ENCODE measurements at regions not wholly inside any gene's neighbourhood (a gene's known extent, or its start where the extent isn't known, plus 50 kb on each side); places are given as distances from the start of the nearest gene placed in this dataset.

DNA sequence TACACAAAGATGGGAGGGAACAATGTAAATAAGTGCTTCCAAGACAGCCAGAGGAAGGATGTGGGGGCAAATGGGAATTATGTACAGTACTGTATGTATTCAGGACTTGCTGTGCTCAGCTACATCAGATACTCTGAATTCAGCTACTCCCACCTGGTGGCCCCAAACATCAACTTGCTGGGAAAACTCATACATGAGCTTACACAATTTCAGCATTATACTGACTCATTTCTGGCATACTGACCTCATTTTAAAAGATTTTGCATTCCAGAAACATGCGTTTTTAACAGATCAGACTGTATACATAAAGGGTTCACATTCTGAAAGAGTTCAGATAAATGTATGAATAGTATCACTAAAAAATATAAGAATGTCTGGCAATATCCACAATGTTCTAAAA lies 59.7 kb downstream of the GPX5 start:
- ChIA-PET CTCF (no interaction called here), POLR2A (no interaction called here)

GRCh38 chr6:28586324-28586723 lies 60.6 kb downstream of the GPX5 start:
- ChIA-PET CTCF (no interaction called here), POLR2A (no interaction called here)

- ChIA-PET POLR2A (interaction anchor here (0.6 kb wide), 1 partner anchor 483 kb away, joined by 3 read pairs; no protein-coding TSS in a partner anchor), CTCF (no interaction called here)
These were observed 61.5 kb downstream of the GPX5 start for GRCh38 chr6:28586962-28587745.

GRCh38 chr6:28587746-28588075 lies 62.0 kb downstream of the GPX5 start:
- POLR2A ChIA-PET: no interaction called here
- CTCF ChIA-PET: no interaction called here

GRCh38 chr6:28588666-28589065 lies 63.0 kb downstream of the GPX5 start:
- CTCF ChIA-PET: no interaction called here
- POLR2A ChIA-PET: no interaction called here

DNA sequence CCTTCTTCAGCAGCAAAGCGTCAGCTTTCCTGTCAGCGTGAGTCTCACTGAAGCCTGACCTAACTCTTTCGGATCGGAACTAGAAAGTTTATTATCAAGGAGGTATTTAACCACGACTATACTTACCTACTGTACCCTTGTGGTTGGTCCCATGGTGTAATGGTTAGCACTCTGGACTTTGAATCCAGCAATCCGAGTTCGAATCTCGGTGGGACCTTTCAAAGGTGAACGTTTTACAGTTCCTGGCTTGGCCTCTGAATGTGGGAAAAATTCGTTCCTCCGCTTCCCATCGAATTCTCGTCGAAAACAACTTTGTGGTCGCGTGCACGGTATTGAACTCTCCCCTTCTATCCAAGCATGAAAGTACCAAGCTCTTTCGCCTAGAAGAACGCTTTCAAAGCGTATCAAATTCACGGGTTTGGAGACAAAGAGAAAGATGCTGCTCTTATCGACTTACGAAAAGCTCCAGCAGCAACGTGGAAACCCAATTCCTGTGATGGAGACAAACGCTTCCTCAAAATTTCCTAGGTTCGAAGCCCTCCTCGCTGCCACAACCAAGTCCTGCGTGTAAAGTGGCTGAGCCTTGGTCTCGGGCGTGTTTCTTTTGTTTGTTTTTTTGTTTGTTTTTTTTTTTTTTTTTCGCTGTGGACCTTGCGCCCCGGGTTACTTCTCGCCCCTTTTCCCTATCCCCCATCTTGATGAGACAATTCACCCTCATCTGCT lies 63.7 kb downstream of the GPX5 start:
- POLR2A ChIA-PET: no interaction called here
- CTCF ChIA-PET: interaction anchor here (0.7 to 0.8 kb wide), 2 partner anchors 10 to 20 kb away, joined by 3 to 4 read pairs; no protein-coding TSS in a partner anchor

DNA sequence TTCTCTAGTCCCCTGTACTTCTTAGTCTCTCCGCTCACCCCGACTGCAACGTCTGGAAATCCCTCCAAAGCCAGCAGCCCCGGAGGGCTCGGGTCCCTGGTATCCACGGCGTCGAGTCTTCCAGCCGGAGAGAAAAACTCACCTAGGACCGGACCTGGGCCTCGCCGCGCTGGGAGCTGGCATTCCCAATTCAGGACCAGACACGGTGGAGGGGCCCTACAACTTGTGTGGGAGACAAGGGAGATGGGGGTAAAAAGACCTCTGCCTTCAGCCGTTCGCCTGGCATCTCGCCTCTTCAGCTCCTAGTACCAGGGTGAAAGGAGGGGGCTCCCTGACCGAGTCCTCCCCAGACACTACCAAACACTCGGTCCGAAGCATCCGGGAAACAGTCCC lies 64.3 kb downstream of the GPX5 start:
- ChIA-PET CTCF (no interaction called here), POLR2A (no interaction called here)

- CTCF ChIA-PET: interaction anchor here (1.3 kb wide), 1 partner anchor 9 kb away, joined by 3 read pairs; no protein-coding TSS in a partner anchor
These were observed 71.6 kb downstream of the GPX5 start for GRCh38 chr6:28597217-28597835.

DNA sequence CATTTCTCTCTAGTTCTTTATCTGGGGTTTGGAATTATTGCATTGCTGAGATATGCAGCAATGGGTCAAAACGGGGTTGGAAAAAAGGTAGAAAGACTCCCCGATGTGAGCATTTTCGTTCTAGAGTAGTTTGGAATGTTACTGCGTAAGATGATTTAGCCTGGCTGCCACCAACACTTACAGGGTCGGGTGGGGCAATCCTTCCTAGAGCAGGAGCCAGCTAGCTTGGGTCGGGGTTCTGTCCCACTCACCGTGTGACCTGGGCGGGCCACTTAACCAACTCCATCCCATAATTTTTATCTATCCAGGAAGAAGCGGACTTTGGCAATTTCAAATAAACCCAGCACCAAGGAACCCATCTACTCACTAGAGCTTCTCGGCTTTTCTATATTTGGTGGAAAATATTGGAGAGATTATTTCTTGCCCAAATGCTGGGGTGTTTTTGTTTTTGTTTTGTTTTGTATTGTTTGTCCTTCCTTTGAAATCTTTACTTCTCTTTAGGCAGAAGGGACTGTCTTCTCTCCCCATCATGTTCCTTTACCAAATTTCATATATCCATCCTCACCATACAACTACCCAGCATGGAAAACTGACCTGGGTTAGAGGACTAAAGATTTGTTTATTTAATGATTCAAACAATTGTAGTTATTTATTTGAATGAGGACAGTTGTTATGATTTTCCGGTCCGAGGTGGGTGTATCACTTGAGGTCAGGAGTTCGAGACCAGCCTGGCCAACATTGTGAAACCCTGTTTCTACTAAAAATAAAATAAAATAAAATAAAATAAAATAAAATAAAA lies 72.4 kb downstream of the GPX5 start:
- POLR2A ChIA-PET: interaction anchor here (0.6 kb wide), 1 partner anchor 261 kb away, joined by 7 read pairs; no protein-coding TSS in a partner anchor
- CTCF ChIA-PET: no interaction called here

More at GRCh38 chr6:28597217-28597835, 71.6 kb downstream of the GPX5 start:
- POLR2A ChIA-PET: no interaction called here

DNA sequence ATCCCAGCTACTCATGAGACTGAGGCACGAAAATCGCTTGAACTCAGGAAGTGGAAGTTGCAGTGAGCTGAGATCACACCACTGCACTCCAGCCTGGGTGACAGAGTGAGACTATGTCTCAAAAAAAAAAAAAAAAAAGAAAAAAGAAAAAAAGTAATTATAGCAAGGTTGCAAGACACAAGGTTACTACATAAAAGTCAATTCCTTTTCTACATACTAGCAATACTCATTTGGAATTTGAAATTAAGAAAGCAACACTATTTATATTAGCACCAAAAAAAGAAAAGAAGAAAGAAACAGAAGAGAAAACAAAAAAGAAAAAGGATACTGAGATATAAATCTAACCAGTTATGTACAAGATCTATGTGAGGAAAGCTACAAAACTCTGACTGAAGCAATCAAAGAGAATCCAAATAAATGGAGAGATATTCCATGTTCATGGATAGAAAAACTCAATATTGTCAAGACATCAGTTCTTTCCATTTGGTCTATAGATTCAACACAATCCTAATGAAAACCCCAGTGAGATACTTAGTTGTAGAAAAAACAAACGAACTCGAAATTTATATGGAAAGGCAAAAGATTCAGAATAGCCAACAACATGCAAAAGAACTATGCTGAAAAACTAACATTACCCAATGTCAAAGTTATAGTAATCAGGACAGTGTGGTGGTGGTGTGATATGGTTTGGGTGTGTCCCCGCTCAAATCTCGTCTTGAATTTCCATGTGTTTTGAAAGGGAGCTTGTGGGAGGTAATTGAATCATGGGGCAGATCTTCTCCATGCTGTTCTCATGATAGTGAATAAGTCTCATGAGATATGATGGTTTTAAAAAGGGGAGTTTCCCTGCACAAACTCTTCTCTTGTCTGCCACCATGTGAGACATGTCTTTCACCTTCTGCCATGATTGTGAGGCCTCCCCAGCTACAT lies 73.3 kb downstream of the GPX5 start:
- CTCF ChIA-PET: no interaction called here
- POLR2A ChIA-PET: interaction anchor here (0.6 kb wide), 1 partner anchor 262 kb away, joined by 7 read pairs; no protein-coding TSS in a partner anchor

DNA sequence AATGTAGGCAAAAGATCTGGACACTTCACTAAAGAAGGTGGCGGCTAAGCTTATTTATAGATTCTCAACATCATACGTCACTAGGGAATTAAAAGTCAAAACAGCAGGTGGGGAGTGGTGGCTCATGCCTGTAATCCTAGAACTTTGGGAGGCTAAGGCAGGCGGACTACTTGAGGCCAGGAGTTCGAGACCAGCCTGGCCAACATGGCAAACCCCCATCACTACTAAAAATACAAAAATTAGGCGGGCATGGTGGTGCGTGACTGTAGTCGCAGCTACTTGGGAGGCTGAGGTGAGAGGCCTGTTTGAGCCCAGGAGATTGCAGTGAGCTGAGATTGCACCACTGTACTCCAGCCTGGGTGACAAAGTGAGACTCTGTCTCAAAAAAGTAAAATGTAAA lies 74.6 kb downstream of the GPX5 start:
- ChIA-PET CTCF (no interaction called here), POLR2A (no interaction called here)

DNA sequence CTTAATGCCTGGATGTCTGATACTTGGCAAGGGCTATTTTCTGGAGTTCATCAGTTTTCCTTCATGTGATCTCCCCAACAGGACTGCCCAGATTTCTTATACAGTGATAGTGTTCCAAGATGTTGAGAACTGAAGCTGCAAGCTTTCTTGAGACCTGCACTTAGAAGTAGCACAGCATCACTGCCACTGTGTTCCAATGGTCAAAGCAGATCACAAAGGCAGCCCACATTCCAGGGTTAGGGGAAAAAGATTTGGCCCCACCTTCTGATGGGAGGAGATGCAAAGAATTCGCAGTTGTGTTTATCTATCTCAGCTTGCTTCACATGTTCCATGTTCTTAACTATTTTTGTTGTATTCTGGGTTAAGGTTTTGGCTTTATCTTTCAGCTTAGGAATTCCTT lies 78.2 kb downstream of the GPX5 start:
- ChIA-PET CTCF (no interaction called here), POLR2A (no interaction called here)

GRCh38 chr6:28606424-28607391 lies 81.0 kb downstream of the GPX5 start:
- ChIA-PET POLR2A (no interaction called here), CTCF (interaction anchor here (0.6 to 1.0 kb wide), 3 partner anchors 10 to 920 kb away, joined by 3 to 5 read pairs (median 3); no protein-coding TSS in a partner anchor)

DNA sequence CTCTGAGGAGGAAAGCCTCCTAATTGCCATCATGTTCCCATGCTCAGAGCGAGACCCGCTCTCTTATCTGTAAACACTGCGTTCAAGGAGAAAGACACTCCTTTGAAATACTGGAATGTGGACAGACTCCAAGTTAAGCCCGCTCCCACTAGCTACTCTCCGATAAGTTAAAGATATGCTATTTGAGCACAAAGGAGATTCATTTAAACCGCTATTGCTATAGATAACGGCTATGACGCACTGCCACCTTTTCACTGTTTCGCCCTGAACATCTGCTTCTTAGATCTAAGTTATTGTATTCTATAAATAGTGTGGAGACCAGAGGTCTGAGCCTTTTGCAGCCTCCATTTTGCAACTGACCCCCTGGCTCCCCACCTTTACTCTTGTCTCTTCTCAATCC lies 82.3 kb downstream of the GPX5 start:
- ChIA-PET POLR2A (no interaction called here), CTCF (no interaction called here)

- CTCF ChIA-PET: interaction anchor here (1.0 kb wide), 1 partner anchor 20 kb away, joined by 4 read pairs; no protein-coding TSS in a partner anchor
- POLR2A ChIA-PET: no interaction called here
These were observed 84.0 kb downstream of the GPX5 start for GRCh38 chr6:28609672-28610071.

GRCh38 chr6:28615616-28615954 lies 89.9 kb downstream of the GPX5 start:
- CTCF ChIA-PET: no interaction called here
- POLR2A ChIA-PET: no interaction called here

DNA sequence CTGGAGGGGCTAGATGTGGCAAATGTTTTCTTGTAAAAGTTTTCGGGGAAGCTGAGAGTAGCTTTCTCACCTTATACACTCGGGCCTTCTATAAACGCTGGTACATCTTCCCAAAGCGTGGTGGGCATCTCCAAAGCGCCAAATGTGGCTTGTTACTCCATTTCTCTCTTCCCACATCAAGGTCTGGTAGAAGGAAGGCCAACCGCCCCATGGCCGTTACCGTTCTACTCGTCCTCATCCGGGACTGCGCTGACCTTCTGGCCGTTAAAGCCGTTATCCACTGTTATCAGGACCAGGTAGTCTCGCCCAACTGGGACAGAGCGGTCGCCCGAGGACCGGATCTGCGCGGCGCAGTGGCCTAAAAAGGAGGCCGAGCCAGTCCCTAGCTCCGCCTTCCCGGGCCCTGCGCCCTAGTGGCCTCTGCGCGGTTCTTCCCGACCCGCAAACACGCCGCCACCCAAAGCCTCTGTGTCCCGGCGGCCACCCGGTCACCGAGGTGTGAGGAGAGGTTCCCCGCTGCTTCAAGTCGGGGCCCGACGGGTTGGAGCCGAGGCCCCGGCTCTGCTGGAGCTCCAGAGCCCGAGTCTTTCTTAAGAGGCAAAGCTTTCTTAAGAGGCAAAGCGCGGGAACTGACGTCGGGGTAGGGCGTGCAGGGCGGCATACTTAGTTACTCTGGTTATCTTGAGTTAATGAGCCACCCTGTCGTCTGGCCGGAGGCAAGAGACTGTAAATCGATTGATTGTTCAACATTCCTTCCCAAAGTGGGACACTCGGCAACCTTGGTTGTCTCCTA lies 90.5 kb downstream of the GPX5 start:
- POLR2A ChIA-PET: no interaction called here
- CTCF ChIA-PET: no interaction called here

Data from activated CD8-positive, alpha-beta memory T cell treated with anti-CD3 and anti-CD28 coated beads for 36 hours (primary cell).